Heart left ventricle (tissue), 16 donors: ENCODE measurements at regions not wholly inside any gene's neighbourhood (a gene's known extent, or its start where the extent isn't known, plus 50 kb on each side); places are given as distances from the start of the nearest gene placed in this dataset.

Experiments
- ATAC-seq, 4 donors: fragments of 200-7000 bp; cut with Tn5 transposase; one replicate each; pipeline ENCODE4 v1.9.1; 2020 to 2022; ENCODE audit warnings: moderate library complexity in 4 of 4, mild to moderate bottlenecking in 3 of 4, moderate number of reproducible peaks in 1 of 4
- DNase-seq, 5 donors: peaks; one replicate each; pipeline ENCODE4 v3.0.0-alpha.2; 2020
- H3K27ac ChIP-seq, 12 donors: fragments of 200-600 bp; sonication (generic) in 4 of 12; one replicate each; pipeline versions ENCODE4 v1.5.0 to v1.8.0; 2016 to 2022; ENCODE audit warnings: mild to moderate bottlenecking in 2 of 12
- H3K27me3 ChIP-seq, 9 donors: fragments of 200-600 bp; sonication (generic) in 2 of 9; one replicate each; pipeline versions ENCODE4 v1.5.1 to v1.8.0; 2016 to 2022; ENCODE audit warnings: mild to moderate bottlenecking in 3 of 9
- H3K36me3 ChIP-seq, 9 donors: fragments of 200-600 bp; sonication (generic) in 2 of 9; one replicate each; pipeline versions ENCODE4 v1.5.0 to v1.8.0; 2018 to 2022; ENCODE audit warnings: mild to moderate bottlenecking in 2 of 9
- H3K4me1 ChIP-seq, 12 donors: fragments of 200-600 bp; sonication (generic) in 4 of 12; one replicate each; pipeline versions ENCODE4 v1.5.0 to v1.8.0; 2016 to 2022; ENCODE audit warnings: mild to moderate bottlenecking in 3 of 12
- H3K4me3 ChIP-seq, 12 donors: fragments of 200-600 bp; sonication (generic) in 4 of 12; one replicate each; pipeline versions ENCODE4 v1.5.0 to v1.8.0; 2017 to 2022; ENCODE audit warnings: mild to moderate bottlenecking in 9 of 12, moderate library complexity in 4 of 12
- H3K9me3 ChIP-seq, 12 donors: fragments of 200-600 bp; sonication (generic) in 4 of 12; one replicate each; pipeline versions ENCODE4 v1.5.0 to v1.8.0; 2016 to 2022; ENCODE audit warnings: mild to moderate bottlenecking in 1 of 12
- CTCF ChIP-seq, 12 donors: fragments of 200-600 bp; sonication (generic) in 4 of 12; IDR thresholded peaks; one replicate each; pipeline versions ENCODE4 v1.5.0 to v1.8.0; 2018 to 2022; ENCODE audit warnings: antibody characterized with exemption in 12 of 12, mild to moderate bottlenecking in 5 of 12
- POLR2A ChIP-seq, 2 donors: fragments of 450-650 bp; IDR thresholded peaks; one replicate each; pipeline ENCODE4 v1.6.1; 2017; ENCODE audit warnings: antibody characterized with exemption in 2 of 2, mild to moderate bottlenecking in 2 of 2, moderate library complexity in 2 of 2
- WGBS, 4 donors: extraction: QIAGEN DNeasy Blood & Tissue Kit in 2 of 4; methylation state at CpG; one replicate each; pipeline versions ENCODE4 v1.1.5 to v1.1.7; 2013 to 2018; 5-methylcytosine and 5-hydroxymethylcytosine counted together
- intact Hi-C, 10 donors: fragments of 100-400 bp; cut with DNase I; formaldehyde crosslinking; loops; one replicate each; pipeline versions ENCODE4 v1.11.1 to v1.14.2; 2022
- donor health status: ischemic (EF 13 %, LVEDD 7.1; RV severe dilation, severe dysfunction).
- donor health status: healthy with polysubstance abuse.
- donor health status: DM: no; HTN: yes; CAD: no.
- donor health status: DM: no; HTN: no; CAD: no.
- donor health status: ischemic (EF 25% LVEDD 6.9; RV normal size, moderate dysfunction).
- donor health status: ischemic (EF 25% LVEDD 5.7; RV mildly dilated, moderate dysfunction).
- donor health status: healthy.
- donor health status: DM: yes; HTN: yes; CAD: no.
- donor health status: ischemic (EF 35%, LVEDD 5.7; RV mildly dilated, moderate dysfunction).
- donor health status: nonischemic (EF 11% LVEDD 7.7; RV severe dilation, severe dysfunction).
- donor health status: DM: yes; HTN: yes; CAD: no.
- donor health status: PGD.
- donor health status: ischemic (EF 29% LVEDD 5.4; RV normal size, mild dysfunction).
- donor health status: nonischemic (EF 23%, LVEDD 6.1; RV moderate dilation, normal function).

GRCh38 chr16:51355875-51356274 lies 204.8 kb upstream of the SALL1 start:
- no peak for ATAC-seq
- Histone ChIP-seq H3K4me3 (no peak overlapping the region), H3K27me3 (no peaks in the 10 kb centered on the region), H3K4me1 (no peaks in the 10 kb centered on the region), H3K27ac (no peak overlapping the region), H3K9me3 (no peaks in the 10 kb centered on the region), H3K36me3 (no peaks in the 10 kb centered on the region)
- no peak for DNase-seq
- 75 to 88% (median 78%) methylated on average over 6 of the region's 6 CpGs for WGBS, 4 donors
- intact Hi-C loops, result no loop called here
- TF ChIP-seq CTCF (IDR thresholded peaks at IDR 0.05), result no peak
- TF ChIP-seq POLR2A (IDR thresholded peaks at IDR 0.05), result no peak

GRCh38 chr16:51355195-51355594 lies 204.1 kb upstream of the SALL1 start:
- H3K9me3 ChIP-seq, result no peaks in the 10 kb centered on the region
- H3K27me3 ChIP-seq, result no peaks in the 10 kb centered on the region
- H3K27ac ChIP-seq, result no peak overlapping the region
- 64 to 78% (median 71%) methylated on average over 6 of the region's 6 CpGs for WGBS, 4 donors
- intact Hi-C loops, result no loop called here
- ATAC-seq (no peak), DNase-seq (no peak)
- TF ChIP-seq CTCF (IDR thresholded peaks at IDR 0.05) (no peak), POLR2A (IDR thresholded peaks at IDR 0.05) (no peak)
- no peaks in the 10 kb centered on the region for H3K36me3 ChIP-seq
- no peak overlapping the region for H3K4me3 ChIP-seq
- no peaks in the 10 kb centered on the region for H3K4me1 ChIP-seq

- H3K36me3 ChIP-seq, result no peaks in the 10 kb centered on the region
- DNase-seq, result no peak
These were observed 202.0 kb upstream of the SALL1 start for GRCh38 chr16:51353055-51353454.

GRCh38 chr16:51349626-51350025 lies 198.6 kb upstream of the SALL1 start:
- Histone ChIP-seq H3K36me3 (no peaks in the 10 kb centered on the region), H3K27me3 (no peaks in the 10 kb centered on the region), H3K4me3 (no peak overlapping the region), H3K27ac (no peak overlapping the region), H3K4me1 (no peaks in the 10 kb centered on the region), H3K9me3 (no peaks in the 10 kb centered on the region)
- intact Hi-C loops, result no loop called here
- no peak for TF ChIP-seq CTCF (IDR thresholded peaks at IDR 0.05)
- TF ChIP-seq POLR2A (IDR thresholded peaks at IDR 0.05), result no peak
- WGBS, 4 donors, result 68 to 90% (median 83%) methylated on average over 3 of the region's 3 CpGs
- no peak for DNase-seq
- ATAC-seq, result no peak

More at GRCh38 chr16:51353055-51353454, 202.0 kb upstream of the SALL1 start:
- 74 to 80% (median 77%) methylated on average over 3 of the region's 3 CpGs for WGBS, 4 donors
- Histone ChIP-seq H3K27me3 (no peaks in the 10 kb centered on the region), H3K4me3 (no peak overlapping the region), H3K4me1 (no peaks in the 10 kb centered on the region), H3K27ac (no peak overlapping the region), H3K9me3 (no peaks in the 10 kb centered on the region)
- TF ChIP-seq POLR2A (IDR thresholded peaks at IDR 0.05) (no peak), CTCF (IDR thresholded peaks at IDR 0.05) (no peak)
- no peak for ATAC-seq
- intact Hi-C loops, result no loop called here
